ENCODE measurements at regions not wholly inside any gene's neighbourhood (a gene's known extent, or its start where the extent isn't known, plus 50 kb on each side); places are given as distances from the start of the nearest gene placed in this dataset.

GRCh38 chrY:8677336-8677935, 659.8 kb upstream of the TSPY4 start:
- no peak for FAIRE-seq
- Histone ChIP-seq H3K36me3 (replicated peaks in 1 of 2; ENCODE audit: control insufficient read depth in 1 of 2, insufficient read depth in 2 of 2, low read length in 2 of 2) (no peaks in the 10 kb centered on the region), H3K27me3 (ENCODE audit: control insufficient read depth in 1 of 2, insufficient read depth in 2 of 2, low read length in 2 of 2) (no peaks in the 10 kb centered on the region), H3K79me2 (ENCODE audit: insufficient read depth, low read length) (no peaks in the 10 kb centered on the region), H3K9ac (ENCODE audit: insufficient read depth, low read depth, low read length) (no peak overlapping the region), H3K9me3 (ENCODE audit: low read length) (peaks cover 10% of the 10 kb centered on the region), H3K4me2 (ENCODE audit: low read depth, low read length) (no peak overlapping the region), H3K4me3 (replicated peaks in 1 of 3; ENCODE audit: insufficient read depth in 1 of 3, low read depth in 2 of 3, low read length in 3 of 3) (no peak overlapping the region), H4K20me1 (ENCODE audit: insufficient read depth, low read length) (no peaks in the 10 kb centered on the region), H3K4me1 (ENCODE audit: insufficient read depth, low read length) (no peaks in the 10 kb centered on the region), H3K27ac (ENCODE audit: extremely low read length, insufficient read depth, low read length) (no peak overlapping the region), H2AFZ (ENCODE audit: low read length) (no peak overlapping the region)
- 89% methylated on average over 2 of the region's 5 CpGs for WGBS (ENCODE audit: low lambda C conversion rate)
- BruUV-seq (replicated peaks): no TSS peak
- ChIA-PET CTCF (ENCODE audit: low intra/inter-chr PET ratio, low total read pairs) (no interaction called here), POLR2A (no interaction called here)
- ATAC-seq: no peak
- intact Hi-C loops (cut with micrococcal nuclease; ENCODE audit: unreplicated experiment): no loop called here
- DNase-seq (ENCODE audit: low spot score): no peak
- in situ Hi-C loops (cut with HindIII; ENCODE audit: extremely low pct_ligation_motif_present, low pct_unique_long_range_greater_than_20kb): no loop called here
- TF ChIP-seq DR1 (CRISPR knock-in tag; IDR thresholded peaks at IDR 0.05) (no peak), ZNF468 (CRISPR knock-in tag; IDR thresholded peaks at IDR 0.05) (no peak), ZNF431 (CRISPR knock-in tag; IDR thresholded peaks at IDR 0.05; ENCODE audit: borderline replicate concordance, low read depth) (no peak), ZNF776 (CRISPR knock-in tag; IDR thresholded peaks at IDR 0.05) (no peak), RBM39 (IDR thresholded peaks at IDR 0.05; ENCODE audit: low read depth, low read length, poor library complexity, severe bottlenecking) (no peak), PRPF4 (IDR thresholded peaks at IDR 0.05; ENCODE audit: low read depth, low read length, poor library complexity, severe bottlenecking) (no peak), NFE2 (CRISPR knock-in tag; IDR thresholded peaks at IDR 0.05) (no peak), IRX3 (CRISPR knock-in tag; IDR thresholded peaks at IDR 0.05; ENCODE audit: borderline replicate concordance, low read depth) (no peak), ZFP36L2 (CRISPR knock-in tag; IDR thresholded peaks at IDR 0.05) (no peak), ZNF224 (CRISPR knock-in tag; IDR thresholded peaks at IDR 0.05) (no peak), ZNF260 (CRISPR knock-in tag; IDR thresholded peaks at IDR 0.05; ENCODE audit: borderline replicate concordance, low read depth) (no peak), ZNF672 (CRISPR knock-in tag; IDR thresholded peaks at IDR 0.05) (no peak), ZNF576 (CRISPR knock-in tag; IDR thresholded peaks at IDR 0.05) (no peak)

Measured in HepG2 (cell line).